ENCODE measurements at regions not wholly inside any gene's neighbourhood (a gene's known extent, or its start where the extent isn't known, plus 50 kb on each side); places are given as distances from the start of the nearest gene placed in this dataset.

- no peak for TF ChIP-seq YBX1 (IDR thresholded peaks at IDR 0.05)
- TF ChIP-seq HDAC6 (IDR thresholded peaks at IDR 0.05; ENCODE audit: unreplicated experiment), result no peak
- TF ChIP-seq BRCA1 (IDR thresholded peaks at IDR 0.05; ENCODE audit: low read depth, low read length), result no peak
Observed at GRCh38 chr15:91468871-91469580, 369.0 kb downstream of the SV2B start (continued).

GRCh38 chr15:91469632-91470567, 369.8 kb downstream of the SV2B start:
- DNase-seq (ENCODE audit: low read depth, low spot score) (no peak), ATAC-seq (peak; percentile 72)
- no TSS peak for BruUV-seq (replicated peaks)

More at GRCh38 chr15:91469632-91470567, 369.8 kb downstream of the SV2B start:
- ChIA-PET CTCF (no interaction called here), POLR2A (no interaction called here), RAD21 (ENCODE audit: unreplicated experiment) (no interaction called here), SMC1A (ENCODE audit: uncharacterized antibody, unreplicated experiment) (no interaction called here)
- Histone ChIP-seq H3K4me1 (ENCODE audit: control insufficient read depth, insufficient read depth, low read length) (no peaks in the 10 kb centered on the region), H3K9me3 (replicated peaks; ENCODE audit: control insufficient read depth, insufficient read depth, low read length) (no peaks in the 10 kb centered on the region), H3K4me2 (ENCODE audit: control insufficient read depth, insufficient read depth) (no peak overlapping the region), H3K79me2 (ENCODE audit: control insufficient read depth, insufficient read depth, low read length) (no peaks in the 10 kb centered on the region), H3K27me3 (replicated peaks in 1 of 2; ENCODE audit: control insufficient read depth in 2 of 2, insufficient read depth in 2 of 2, low read length in 1 of 2) (no peaks in the 10 kb centered on the region), H4K20me1 (ENCODE audit: control insufficient read depth, insufficient read depth) (no peaks in the 10 kb centered on the region), H3K9ac (ENCODE audit: control insufficient read depth, insufficient read depth, low read length) (no peak overlapping the region), H3K27ac (ENCODE audit: control insufficient read depth, insufficient read depth) (no peak overlapping the region), H3K4me3 (no peak overlapping the region), H3K36me3 (ENCODE audit: control insufficient read depth in 2 of 2, insufficient read depth in 2 of 2, low read length in 1 of 2) (no peaks in the 10 kb centered on the region), H2AFZ (ENCODE audit: control insufficient read depth, low read depth, low read length) (no peak overlapping the region)
- no peak for FAIRE-seq
- intact Hi-C loops (cut with micrococcal nuclease; ENCODE audit: unreplicated experiment), result no loop called here
- TF ChIP-seq ZNF24 (IDR thresholded peaks at IDR 0.05), result no peak
- TF ChIP-seq ATF7 (IDR thresholded peaks at IDR 0.05; ENCODE audit: low read depth), result peak; percentile 64; the same call in 1 of the 2 replicates
- TF ChIP-seq MTA2 (IDR thresholded peaks at IDR 0.05; ENCODE audit: low read depth), result peak; percentile 62; the same call in 1 of the 2 replicates
- TF ChIP-seq SMAD1 (IDR thresholded peaks at IDR 0.05; ENCODE audit: low read depth, partially characterized antibody), result peak; percentile 88
- peak; percentile 76 for TF ChIP-seq MEF2B (IDR thresholded peaks at IDR 0.05; ENCODE audit: partially characterized antibody, poor library complexity, severe bottlenecking)
- TF ChIP-seq EP300 (IDR thresholded peaks at IDR 0.05; ENCODE audit: borderline replicate concordance in 1 of 2, control insufficient read depth in 1 of 2, low read depth in 2 of 2, low read length in 2 of 2), result 0 out of 4 replicates have a peak, but pooled peaks of 1 of the 2 experiments have one; percentile 22
- peak; percentile 6; the same call in 1 of the 2 replicates for TF ChIP-seq RUNX3 (IDR thresholded peaks at IDR 0.05; ENCODE audit: low read length)
- 0 out of 2 replicates have a peak, but pooled peaks have one; percentile 36 for TF ChIP-seq NR2F1 (conservative IDR thresholded peaks at IDR 0.05)
- 0 out of 2 replicates have a peak, but pooled peaks have one; percentile 32 for TF ChIP-seq NBN (IDR thresholded peaks at IDR 0.05)
- no peak for TF ChIP-seq BCL3 (IDR thresholded peaks at IDR 0.05; ENCODE audit: borderline replicate concordance, insufficient read depth, low read depth, low read length, poor library complexity, severe bottlenecking)
- no peak for TF ChIP-seq BCL11A (IDR thresholded peaks at IDR 0.05; ENCODE audit: low read depth, low read length)
- TF ChIP-seq IKZF2 (IDR thresholded peaks at IDR 0.05), result peak in 1 of 2 experiments; percentile 13; a peak in 1 of 4 replicates
- in situ Hi-C loops (cut with MboI), result no loop called here
- WGBS (ENCODE audit: insufficient coverage, insufficient replicate concordance, low lambda C conversion rate, missing lambda C conversion rate), result 34% methylated on average over 17 of the region's 17 CpGs
